OCI-LY3 (cell line): ENCODE measurements at regions not wholly inside any gene's neighbourhood (a gene's known extent, or its start where the extent isn't known, plus 50 kb on each side); places are given as distances from the start of the nearest gene placed in this dataset.

Source experiments
- H2AFZ ChIP-seq: fragments of 200-600, 300-600 bp; shearing (Covaris generic); 2 replicates; pipeline ENCODE4 v1.6.0; 2014; ENCODE audit warnings: antibody characterized with exemption, low read depth, low read length
- H3K27ac ChIP-seq: fragments of 200-600, 300-600 bp; sonication (generic); 2 replicates; pipeline ENCODE4 v1.5.1; 2014; ENCODE audit warnings: mild to moderate bottlenecking, low read length, moderate library complexity, mixed read lengths
- H3K27me3 ChIP-seq: fragments of 200-600, 300-600 bp; sonication (generic); 2 replicates; pipeline ENCODE4 v1.6.1; 2014; ENCODE audit warnings: low read depth, low read length, mixed read lengths
- H3K36me3 ChIP-seq: fragments of 200-600, 300-600 bp; sonication (generic); replicated peaks from 2 replicates; pipeline ENCODE3; 2014; ENCODE audit warnings: low read depth, low read length, mixed read lengths
- H3K4me1 ChIP-seq: fragments of 300-600, 200-600 bp; sonication (generic); 2 replicates; pipeline ENCODE4 v1.6.1; 2014; ENCODE audit warnings: low read length, mixed read lengths
- H3K4me2 ChIP-seq: fragments of 200-600, 300-600 bp; sonication (generic); 2 replicates; pipeline ENCODE4 v1.6.1; 2014; ENCODE audit warnings: low read length, mixed read lengths
- H3K4me3 ChIP-seq: fragments of 300-600, 200-600 bp; sonication (generic); 2 replicates; pipeline ENCODE4 v1.5.1; 2014; ENCODE audit warnings: antibody characterized with exemption, mild to moderate bottlenecking, low read length, moderate library complexity
- H3K79me2 ChIP-seq: fragments of 300-600, 200-600 bp; shearing (Covaris generic); 2 replicates; pipeline ENCODE4 v1.6.1; 2014; ENCODE audit warnings: mild to moderate bottlenecking, low read length, mixed read lengths
- H3K9ac ChIP-seq: fragments of 300-600, 200-600 bp; shearing (Covaris generic); 2 replicates; pipeline ENCODE4 v1.6.0; 2014; ENCODE audit warnings: mild to moderate bottlenecking, low read length, moderate library complexity
- H3K9me3 ChIP-seq: fragments of 200-600, 300-600 bp; shearing (Covaris generic); 2 replicates; pipeline ENCODE4 v1.6.1; 2014; ENCODE audit warnings: low read length, mixed read lengths; ENCODE audit not compliant: insufficient read depth
- H4K20me1 ChIP-seq: fragments of 200-600, 300-600 bp; sonication (generic); 2 replicates; pipeline ENCODE4 v1.6.1; 2016; ENCODE audit warnings: low read length, mixed read lengths; ENCODE audit not compliant: insufficient read depth
- EZH2phosphoT487 ChIP-seq: fragments of 200-600 bp; shearing (Covaris generic); IDR thresholded peaks from 2 replicates; pipeline ENCODE4 v1.6.1; 2018; ENCODE audit warnings: antibody characterized with exemption, mixed run types, low read depth
- TF ChIP-seq, protein P1 (sequence below): fragments of 200-600, 300-600 bp; sonication (generic); IDR thresholded peaks from 2 replicates; pipeline ENCODE4 v1.5.1; 2014; ENCODE audit warnings: antibody characterized with exemption, low read length, low read depth

DNA sequence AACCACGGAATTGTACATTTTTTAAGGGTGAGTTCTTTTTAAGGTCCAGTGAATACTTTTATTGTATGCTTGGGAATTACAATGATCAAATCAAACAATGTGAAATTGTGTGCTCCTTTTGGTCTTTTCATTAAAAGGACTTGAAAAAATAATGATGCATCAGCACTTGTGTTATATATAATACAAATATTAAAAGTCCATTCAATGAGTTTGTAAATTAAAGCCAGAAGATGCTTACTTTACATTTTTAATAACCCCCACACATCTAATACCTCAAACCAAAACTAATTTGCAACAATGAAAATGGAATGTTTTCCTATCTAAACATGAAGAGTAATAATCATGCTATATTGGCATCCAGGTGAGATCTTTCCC is 369.8 kb upstream of the LCORL start:
- peaks cover 3% of the 10 kb centered on the region; the same call in 1 of the 2 replicates for H3K9me3 ChIP-seq
- no peak overlapping the region for H3K4me3 ChIP-seq
- no peaks in the 10 kb centered on the region for H4K20me1 ChIP-seq
- no peaks in the 10 kb centered on the region for H3K4me1 ChIP-seq
- no peak overlapping the region for H3K4me2 ChIP-seq
- H3K27me3 ChIP-seq, result peaks cover 4% of the 10 kb centered on the region; the same call in 1 of the 2 replicates
- H3K79me2 ChIP-seq, result no peaks in the 10 kb centered on the region
- H3K9ac ChIP-seq, result no peak overlapping the region
- H3K36me3 ChIP-seq, result no peaks in the 10 kb centered on the region
- TF ChIP-seq EZH2phosphoT487, result no peak
- TF ChIP-seq, protein P1, sequence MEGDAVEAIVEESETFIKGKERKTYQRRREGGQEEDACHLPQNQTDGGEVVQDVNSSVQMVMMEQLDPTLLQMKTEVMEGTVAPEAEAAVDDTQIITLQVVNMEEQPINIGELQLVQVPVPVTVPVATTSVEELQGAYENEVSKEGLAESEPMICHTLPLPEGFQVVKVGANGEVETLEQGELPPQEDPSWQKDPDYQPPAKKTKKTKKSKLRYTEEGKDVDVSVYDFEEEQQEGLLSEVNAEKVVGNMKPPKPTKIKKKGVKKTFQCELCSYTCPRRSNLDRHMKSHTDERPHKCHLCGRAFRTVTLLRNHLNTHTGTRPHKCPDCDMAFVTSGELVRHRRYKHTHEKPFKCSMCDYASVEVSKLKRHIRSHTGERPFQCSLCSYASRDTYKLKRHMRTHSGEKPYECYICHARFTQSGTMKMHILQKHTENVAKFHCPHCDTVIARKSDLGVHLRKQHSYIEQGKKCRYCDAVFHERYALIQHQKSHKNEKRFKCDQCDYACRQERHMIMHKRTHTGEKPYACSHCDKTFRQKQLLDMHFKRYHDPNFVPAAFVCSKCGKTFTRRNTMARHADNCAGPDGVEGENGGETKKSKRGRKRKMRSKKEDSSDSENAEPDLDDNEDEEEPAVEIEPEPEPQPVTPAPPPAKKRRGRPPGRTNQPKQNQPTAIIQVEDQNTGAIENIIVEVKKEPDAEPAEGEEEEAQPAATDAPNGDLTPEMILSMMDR, result no peak
- H2AFZ ChIP-seq, result no peak overlapping the region
- H3K27ac ChIP-seq, result no peak overlapping the region

DNA sequence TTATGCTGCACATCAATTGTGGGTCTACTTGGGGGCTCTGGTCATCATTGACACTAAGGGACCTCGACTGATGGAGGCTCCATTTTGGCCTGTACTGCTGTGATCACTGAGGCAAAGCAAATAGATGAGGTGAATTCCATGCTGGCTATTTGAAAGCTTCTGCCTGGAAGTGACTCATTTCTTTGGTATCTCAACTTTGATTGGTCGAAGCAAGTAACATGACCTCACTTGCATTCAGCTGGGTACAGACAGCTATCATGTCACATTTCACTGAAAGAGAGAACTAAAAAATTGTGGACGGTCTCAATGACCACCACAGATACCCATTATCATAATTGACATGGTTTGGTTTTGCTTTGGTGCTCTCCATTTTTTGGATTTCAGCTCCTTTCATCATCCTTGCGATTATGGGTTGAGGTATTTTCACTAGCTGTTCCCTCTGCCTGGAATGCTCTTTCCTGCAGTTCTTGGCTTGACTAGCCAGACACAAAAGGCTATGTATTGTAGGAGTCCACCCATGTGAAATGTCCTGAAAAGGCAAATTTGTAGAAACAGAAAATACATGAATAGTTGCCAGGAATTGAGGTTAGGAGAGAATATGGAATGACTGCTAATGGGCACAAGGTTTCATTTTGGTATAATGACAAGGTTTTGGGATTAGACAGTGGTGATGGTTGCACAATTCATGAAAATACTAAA is 369.2 kb upstream of the LCORL start:
- no peak for TF ChIP-seq EZH2phosphoT487
- TF ChIP-seq, protein P1, result no peak
- no peak overlapping the region for H3K4me2 ChIP-seq
- H3K9ac ChIP-seq, result no peak overlapping the region
- no peak overlapping the region for H2AFZ ChIP-seq
- no peaks in the 10 kb centered on the region for H3K36me3 ChIP-seq
- H3K79me2 ChIP-seq, result no peaks in the 10 kb centered on the region
- H3K27me3 ChIP-seq, result peaks cover 4% of the 10 kb centered on the region; the same call in 1 of the 2 replicates
- no peak overlapping the region for H3K27ac ChIP-seq
- H3K4me3 ChIP-seq, result no peak overlapping the region
- no peaks in the 10 kb centered on the region for H4K20me1 ChIP-seq
- peaks cover 3% of the 10 kb centered on the region; the same call in 1 of the 2 replicates for H3K9me3 ChIP-seq
- no peaks in the 10 kb centered on the region for H3K4me1 ChIP-seq

DNA sequence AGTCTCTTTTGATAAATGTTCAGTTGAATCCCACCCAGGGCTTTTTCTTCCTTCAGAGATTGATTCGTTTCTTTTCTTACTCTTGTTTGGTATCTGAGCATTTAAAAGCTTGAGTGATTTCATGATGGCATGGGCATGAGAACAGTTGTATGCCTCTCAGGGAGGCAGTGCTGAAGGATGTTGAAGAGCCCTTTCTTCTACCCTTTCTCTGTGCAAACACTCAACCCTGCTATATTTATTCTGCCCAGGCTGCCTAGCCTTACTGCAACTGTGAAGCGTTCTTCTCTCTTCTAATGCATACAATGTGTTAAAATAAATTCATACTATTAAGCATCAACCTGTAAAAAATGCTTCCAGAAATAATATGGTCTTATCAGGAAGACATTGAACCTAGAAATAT is 367.6 kb upstream of the LCORL start:
- peaks cover 4% of the 10 kb centered on the region; the same call in 1 of the 2 replicates for H3K27me3 ChIP-seq

DNA sequence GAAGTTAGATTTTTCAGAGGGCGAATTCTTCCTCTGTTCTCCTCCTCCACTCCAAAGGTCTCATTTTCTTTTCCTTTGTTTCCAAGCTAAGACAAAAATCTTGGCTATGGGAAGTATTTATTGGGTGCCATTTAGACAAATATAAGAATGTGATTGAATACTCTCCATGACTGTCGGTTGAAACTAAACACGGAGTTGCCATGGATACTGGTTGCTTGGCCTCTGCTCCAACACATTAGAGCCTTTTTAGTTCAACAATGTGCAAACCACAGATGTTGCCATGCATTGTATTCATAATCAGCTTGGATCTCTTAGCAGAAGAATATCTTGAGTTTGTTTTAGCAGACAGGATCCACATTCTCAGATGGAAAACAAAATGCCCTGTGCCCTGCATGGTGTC is 366.5 kb upstream of the LCORL start:
- TF ChIP-seq EZH2phosphoT487, result no peak
- TF ChIP-seq, protein P1, result no peak
- no peaks in the 10 kb centered on the region for H3K79me2 ChIP-seq
- no peaks in the 10 kb centered on the region for H3K36me3 ChIP-seq
- H3K27ac ChIP-seq, result no peak overlapping the region
- H3K9me3 ChIP-seq, result 0 out of 2 replicates have a peak, but pooled peaks cover 5% of the 10 kb centered on the region
- no peak overlapping the region for H2AFZ ChIP-seq
- H3K4me2 ChIP-seq, result no peak overlapping the region
- no peaks in the 10 kb centered on the region for H3K4me1 ChIP-seq
- H4K20me1 ChIP-seq, result no peaks in the 10 kb centered on the region
- H3K27me3 ChIP-seq, result peaks cover 4% of the 10 kb centered on the region; the same call in 1 of the 2 replicates
- no peak overlapping the region for H3K9ac ChIP-seq
- no peak overlapping the region for H3K4me3 ChIP-seq

More for the DNA sequence above, 367.6 kb upstream of the LCORL start:
- Histone ChIP-seq H3K4me2 (no peak overlapping the region), H3K4me3 (no peak overlapping the region), H3K79me2 (no peaks in the 10 kb centered on the region), H3K27ac (no peak overlapping the region), H4K20me1 (no peaks in the 10 kb centered on the region), H3K9ac (no peak overlapping the region), H3K36me3 (no peaks in the 10 kb centered on the region), H3K4me1 (no peaks in the 10 kb centered on the region), H3K9me3 (0 out of 2 replicates have a peak, but pooled peaks cover 5% of the 10 kb centered on the region), H2AFZ (no peak overlapping the region)
- TF ChIP-seq, protein P1, result no peak
- no peak for TF ChIP-seq EZH2phosphoT487
